GM19023 (cell line): ENCODE measurements at regions not wholly inside any gene's neighbourhood (a gene's known extent, or its start where the extent isn't known, plus 50 kb on each side); places are given as distances from the start of the nearest gene placed in this dataset.
"Not testable (repeated sequence)": the region's sequence is repeated elsewhere in the genome, so short reads cannot be mapped to it uniquely, and the experiment has no call there.

Experiments used
- ATAC-seq: cut with Tn5 transposase; IDR thresholded peaks from one replicate; pipeline ENCODE4 v1.9.1; 2021; ENCODE audit warnings: mild to moderate bottlenecking, moderate library complexity; ENCODE audit not compliant: unreplicated experiment

DNA sequence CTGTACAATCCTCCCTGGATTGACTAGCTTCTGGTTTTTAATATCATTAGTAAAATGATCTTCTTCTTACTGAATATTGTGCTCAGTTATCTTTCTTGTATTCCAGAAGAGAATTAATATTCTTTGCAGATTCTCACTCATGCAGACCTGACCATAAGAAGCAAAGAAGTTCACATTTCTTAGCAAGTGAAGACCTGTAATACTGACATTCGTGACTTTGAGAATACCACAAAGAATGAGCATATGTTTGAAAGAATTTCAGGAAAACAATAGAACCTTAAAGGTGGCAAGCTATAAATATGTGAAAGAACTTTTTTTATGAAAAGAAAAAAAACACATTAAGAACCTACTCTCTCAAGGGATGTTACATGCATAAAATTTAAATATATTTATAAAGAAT, 371.6 kb downstream of the JRKL start:
- no peak for ATAC-seq

DNA sequence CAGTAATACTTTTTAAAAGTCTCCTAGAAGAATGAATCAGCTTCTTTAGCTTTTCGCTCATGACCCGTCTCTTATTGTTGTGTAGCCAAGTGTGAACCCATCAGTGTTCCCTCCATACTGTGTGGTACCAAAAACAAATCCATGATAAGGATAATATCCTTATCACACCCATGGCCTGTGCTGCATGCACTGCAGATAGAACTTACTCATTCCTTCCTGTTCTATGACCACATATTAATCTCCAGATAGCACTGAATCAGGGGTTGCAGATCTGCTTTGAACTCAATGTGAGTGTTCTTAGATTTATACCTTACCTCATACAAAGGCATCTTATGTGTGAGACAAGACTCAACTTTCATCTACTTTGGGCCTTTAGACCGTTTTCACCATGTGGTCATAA, 373.4 kb downstream of the JRKL start:
- no peak for ATAC-seq

DNA sequence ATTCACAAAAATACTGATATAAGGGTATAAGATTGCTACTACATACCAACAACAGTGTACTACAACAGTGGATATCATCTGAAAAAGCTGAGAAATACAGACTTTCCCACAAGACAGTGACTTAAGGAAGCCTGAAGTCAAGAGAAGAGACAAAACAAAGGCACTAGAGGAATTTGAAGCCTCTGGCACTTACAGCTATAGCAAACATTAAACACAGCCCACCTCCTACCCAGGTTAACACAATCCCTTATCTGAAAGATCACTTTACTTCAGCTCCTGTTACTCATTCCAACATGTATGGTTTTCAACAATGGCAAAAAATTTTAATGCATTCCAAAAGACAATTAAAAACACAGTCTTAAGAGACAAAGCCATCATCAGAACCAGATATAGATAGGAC, 388.5 kb downstream of the JRKL start:
- ATAC-seq, result no peak

DNA sequence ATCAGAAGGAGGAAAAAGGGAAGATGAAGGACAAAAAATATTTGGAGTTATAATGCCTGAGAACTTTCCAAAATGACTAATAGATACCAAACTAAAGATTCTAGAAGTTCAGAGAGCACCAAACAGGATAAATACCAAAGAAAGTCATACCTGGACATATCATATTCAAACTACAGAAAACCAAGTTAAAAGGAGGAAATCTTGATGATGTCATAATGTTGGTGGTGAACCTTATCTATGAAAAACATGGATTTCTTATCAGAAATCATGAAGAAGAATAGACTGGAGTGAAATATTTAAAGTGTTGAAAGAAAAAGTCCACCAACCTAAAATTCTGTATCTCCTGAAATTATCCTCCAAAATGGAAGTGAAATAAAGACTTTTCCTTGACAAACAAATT, 389.2 kb downstream of the JRKL start:
- ATAC-seq, result no peak

DNA sequence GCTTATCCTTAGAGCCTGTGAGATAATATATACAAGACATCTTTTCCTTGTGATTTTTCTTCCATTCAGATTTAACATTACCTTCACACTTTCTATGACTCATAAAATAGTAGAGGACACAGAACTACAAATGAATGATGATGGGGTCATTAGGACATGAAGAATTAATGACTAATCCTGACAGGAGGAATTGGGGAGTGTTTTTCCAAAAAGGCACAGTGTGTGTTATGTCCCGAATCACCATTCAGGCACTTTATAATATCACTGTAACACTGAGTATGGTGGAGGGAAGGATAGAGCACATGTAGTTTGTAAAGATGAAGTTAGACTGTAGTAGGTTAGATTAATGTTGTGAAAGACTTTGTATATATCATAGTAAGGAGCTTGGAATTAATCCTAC, 391.3 kb downstream of the JRKL start:
- ATAC-seq, result no peak

DNA sequence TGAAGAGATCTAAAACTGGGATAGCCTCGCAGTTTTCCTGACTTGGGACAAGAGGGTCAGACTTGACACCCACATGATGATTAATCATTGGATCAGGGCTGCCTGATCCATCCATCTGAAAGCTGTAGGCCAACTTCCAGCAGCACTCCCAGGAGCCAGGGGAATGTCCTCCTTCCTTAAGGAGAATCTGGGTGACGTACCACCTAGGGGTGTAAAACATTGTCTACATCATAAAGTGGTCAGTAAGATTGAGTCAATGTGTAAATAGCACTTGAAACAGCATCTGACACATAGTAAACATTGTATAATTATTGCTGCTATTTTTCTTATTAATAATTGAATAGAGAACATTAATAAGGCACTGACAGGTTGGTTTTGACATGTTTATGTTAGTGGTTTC, 392.8 kb downstream of the JRKL start:
- no peak for ATAC-seq

DNA sequence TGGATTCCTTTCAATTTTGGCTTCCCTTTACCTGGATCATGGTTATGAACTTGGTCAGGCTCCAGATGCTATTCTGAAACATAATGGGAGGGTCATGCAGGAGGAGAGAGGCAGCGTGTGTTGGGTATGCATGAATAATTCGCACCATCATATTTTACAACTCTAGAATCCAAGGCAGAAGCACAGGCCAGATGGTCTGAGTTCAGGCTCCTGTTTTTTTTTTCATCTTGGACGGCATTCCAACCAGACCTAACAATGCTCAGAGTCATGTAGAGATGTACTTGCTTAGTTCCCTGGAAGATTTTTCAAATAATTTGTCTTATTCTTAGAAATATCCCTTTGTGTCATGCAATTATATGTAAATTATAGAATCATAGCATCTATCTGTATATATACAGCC, 393.5 kb downstream of the JRKL start:
- no peak for ATAC-seq

DNA sequence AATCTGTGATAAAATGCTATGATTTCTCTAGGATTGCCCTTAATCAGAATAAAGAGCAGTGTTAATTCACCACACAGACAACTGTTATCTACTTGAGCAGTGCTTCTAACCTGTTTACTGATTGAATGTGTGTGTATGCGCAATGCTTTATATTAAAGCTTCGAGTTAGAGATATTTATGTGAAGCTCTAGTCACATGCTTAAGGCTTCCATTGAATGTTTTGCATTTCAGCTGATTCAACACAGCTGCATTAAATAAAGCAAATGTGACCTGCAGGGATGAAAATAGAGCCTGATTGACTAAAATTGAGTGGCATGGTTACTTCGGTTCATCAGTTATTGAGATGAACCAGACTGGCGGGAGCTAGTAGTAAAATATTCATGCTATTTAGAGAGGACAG, 395.3 kb downstream of the JRKL start:
- no peak for ATAC-seq

DNA sequence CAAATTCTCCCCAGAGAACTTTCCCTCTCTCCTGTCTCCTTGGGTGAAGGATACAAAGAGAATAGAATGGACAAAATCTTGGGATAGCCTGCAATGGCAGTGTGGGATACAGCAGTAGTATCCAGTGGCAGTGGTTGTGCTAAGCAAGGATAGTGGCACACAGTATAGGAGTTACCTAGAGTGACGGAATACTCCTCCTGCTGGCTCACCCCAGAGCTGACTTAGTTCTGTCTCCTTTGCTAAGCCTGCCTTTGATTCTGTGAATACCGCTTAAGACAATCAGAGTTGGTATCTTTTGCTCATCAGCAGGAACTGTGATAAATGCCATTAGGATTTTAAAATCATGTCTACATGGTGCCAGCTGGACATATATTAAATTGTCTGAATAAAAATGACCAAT, 404.3 kb downstream of the JRKL start:
- no peak for ATAC-seq

DNA sequence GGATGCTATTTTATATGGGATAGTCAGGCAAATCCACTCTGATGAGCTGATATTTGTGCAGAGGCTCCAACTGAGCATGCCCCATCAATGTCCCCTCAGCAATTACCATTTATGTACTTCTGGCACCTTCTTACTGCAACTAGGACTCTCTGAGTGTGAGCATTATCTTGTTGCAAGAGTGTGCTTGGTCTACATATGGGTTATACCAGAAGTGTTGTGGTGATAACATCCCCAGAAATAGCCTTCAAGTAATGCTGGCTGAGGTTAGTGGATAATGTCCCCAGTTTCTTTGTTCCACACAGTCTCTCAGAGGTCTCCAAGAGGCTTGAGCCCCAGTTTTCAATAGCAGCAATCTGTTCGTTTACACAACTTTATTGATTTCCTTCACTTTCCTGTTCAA, 408.6 kb downstream of the JRKL start:
- no peak for ATAC-seq

DNA sequence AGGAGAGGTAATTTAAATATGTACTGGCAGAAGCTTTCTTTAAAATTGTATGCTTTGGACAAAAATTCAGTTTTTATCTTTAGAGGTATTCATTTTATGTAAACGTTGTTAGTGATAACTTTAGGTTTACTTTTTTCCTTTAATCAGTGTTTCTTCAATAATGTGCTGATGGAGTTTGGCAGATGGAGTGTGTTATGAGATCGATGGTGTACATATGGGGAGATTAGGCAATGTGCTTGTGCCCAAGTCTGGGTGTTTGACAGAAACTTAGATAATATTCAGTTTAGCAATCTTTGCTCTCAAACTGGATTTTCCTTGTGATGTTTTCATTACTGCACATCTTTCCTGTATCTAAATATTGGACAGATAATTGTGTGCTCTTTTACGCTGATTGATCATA, 425.4 kb downstream of the JRKL start:
- no peak for ATAC-seq

DNA sequence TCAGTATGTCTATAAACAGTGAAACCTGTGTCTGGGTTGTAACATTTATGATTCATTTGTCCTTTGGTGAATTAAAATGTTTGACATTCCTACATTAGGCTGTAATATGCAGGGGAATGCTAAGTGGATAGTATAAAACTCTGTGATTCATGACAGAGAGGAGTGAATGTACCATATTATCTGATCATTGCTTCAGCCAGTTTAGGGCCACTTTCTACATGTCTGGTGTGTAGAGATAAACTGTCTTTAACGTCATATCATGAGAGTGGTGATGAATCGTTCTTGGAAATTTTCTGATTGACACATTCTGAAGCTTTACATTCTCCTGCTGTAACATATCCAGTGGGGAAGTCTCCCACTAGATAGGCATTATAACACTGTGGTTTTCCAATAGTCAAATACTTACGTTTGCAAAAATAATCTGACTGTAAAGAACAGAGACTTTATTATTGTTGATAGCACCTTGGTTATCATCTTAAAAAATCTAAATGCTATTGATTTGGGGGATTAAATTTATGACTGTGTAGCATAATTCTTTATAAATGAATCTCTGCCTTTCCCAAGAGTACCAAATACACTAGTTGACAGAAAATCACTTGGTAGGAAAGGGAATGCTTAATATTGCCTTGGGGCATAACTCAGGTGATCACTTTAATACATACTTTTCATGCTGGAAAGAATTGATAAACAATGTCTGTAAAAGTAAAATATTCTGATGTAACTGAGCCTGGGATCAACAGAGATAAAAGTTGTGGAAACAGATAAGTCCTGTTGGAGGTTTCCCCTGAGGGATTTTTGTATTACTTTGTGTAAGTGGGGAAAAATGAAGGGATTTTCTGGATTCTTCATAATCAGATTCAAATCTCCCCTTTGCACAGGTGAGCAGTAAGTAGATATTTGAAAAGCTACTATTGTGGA, 427.9 kb downstream of the JRKL start:
- no peak for ATAC-seq

DNA sequence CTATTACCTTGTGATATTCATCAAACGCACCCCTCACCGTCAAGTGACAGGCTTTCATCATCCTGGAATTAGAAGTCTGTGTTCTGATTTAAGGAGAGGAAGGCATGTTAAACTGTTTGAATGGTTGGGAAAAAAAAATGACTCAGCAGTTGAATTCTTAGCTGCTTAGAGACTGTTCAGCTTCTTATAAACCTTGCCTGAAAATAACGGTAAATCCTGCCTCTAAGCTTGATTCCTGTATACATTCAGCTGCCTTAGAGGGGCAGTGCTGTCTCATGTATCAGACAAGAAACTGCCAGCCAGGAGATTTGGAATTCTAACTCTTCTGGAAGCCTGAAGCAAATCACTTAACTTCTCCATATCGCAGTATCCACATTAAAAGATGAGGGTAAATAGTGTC, 437.4 kb downstream of the JRKL start:
- ATAC-seq, result no peak

DNA sequence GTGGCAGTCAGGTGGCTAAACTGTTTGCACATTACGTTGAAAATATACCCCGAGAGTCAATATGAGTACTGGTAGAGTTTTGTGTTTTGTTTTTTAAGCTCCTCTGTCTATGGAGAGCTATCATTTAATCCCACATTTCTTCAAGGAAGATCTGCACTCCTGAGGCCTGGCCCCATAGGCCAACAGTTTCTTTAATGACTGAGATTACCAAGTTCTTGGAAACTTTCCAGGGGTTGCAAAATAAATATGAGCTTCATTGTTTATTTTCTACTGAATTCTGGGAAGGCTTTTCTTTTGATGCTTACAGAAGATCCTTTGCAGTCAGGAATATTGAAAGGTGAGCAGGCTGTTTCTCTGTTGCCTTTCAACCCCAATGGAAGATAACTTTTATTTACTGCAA, 452.0 kb downstream of the JRKL start:
- no peak for ATAC-seq

DNA sequence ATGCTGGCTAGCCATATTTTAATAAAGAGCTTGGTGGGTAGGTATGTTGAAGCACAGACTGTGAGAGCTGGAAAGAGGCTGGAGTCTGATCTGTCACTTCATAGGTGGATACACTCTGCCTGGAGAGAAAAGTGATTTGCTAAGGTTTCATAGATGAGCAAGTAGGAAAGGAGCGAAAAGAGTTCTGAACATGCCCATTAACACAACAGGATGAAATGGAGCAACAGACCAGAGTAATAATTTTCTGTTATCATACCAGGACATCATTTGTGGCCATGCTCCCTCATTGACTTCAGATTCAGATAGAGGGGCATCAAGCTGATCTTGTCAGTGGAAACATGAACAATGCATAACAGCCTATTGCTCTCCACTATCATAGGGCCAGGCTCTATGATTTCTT, 452.9 kb downstream of the JRKL start:
- ATAC-seq, result no peak

DNA sequence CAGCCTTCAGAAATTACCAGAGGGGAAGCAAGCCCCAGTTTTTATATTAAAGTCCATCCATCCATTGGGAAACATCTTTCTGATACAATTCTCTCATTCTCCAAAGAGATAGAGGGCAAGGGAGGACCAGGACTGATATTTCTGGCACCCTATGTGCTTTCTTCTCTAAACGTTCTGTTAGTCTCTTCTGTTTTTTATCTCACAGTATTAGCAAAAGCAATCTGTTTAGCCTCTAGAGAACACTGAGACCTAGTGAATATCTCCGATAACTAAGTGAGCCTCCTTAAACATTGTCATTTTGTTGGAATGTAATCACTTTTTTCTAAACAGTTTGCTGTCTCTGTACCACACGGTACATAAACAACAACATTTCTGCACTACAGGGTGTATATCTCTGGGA, 464.6 kb downstream of the JRKL start:
- ATAC-seq, result no peak

DNA sequence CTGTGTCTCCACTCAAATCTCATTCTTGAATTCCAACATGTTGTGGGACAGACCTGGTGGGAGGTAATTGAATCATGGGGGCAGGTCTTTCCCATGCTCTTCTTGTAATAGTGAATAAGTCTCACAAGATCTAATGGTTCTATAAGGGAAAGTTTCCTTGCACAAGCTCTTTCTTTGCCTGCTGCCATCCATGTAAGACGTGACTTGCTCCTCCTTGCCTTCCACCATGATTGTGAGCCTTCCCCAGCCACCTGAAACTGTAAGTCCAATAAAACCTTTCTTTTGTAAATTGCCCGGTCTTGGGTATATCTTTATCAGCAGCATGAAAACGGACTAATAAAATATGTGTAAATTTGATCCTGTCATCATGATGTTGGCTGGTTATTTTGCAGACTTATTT, 471.9 kb downstream of the JRKL start:
- ATAC-seq, result not testable (repeated sequence)

DNA sequence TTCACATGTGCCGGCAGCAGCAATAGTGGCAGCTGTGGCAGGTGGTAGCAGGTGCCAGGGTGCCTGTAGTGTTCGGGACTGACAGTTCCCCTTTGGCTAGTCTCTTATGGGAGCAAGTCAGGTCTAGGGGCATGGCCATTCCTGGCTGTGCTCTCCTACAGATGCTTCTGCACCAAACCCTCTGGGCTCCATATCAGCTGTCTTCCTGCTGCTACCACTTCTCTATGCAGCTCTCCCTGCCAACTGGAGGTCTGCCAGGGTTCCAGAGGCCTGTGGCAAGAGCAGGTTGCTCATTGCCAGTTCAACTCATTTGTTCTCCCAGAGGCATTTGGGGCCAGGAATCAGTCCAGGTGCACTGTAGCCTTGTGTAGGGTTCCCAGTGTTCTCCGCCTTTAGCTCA, 473.7 kb downstream of the JRKL start:
- ATAC-seq, result no peak

DNA sequence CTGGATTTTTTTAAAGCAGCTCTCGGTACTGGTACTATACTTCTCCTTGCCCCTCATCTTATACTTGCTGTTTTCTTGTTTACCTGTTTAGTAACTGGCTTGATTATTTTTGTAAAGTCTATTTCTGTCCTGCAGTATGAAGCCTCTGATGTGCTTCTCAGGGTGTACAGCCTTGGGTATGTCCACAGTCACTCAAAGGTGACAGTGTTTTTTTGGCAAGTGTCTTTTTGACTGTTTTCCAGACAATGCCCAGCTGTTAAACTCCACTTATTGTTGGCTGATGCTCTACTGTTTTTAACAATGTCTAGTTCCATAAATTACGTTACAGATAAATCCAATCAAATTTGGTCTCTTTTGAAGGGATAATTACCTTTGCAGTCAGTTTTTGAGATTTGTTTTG, 475.2 kb downstream of the JRKL start:
- ATAC-seq, result no peak

DNA sequence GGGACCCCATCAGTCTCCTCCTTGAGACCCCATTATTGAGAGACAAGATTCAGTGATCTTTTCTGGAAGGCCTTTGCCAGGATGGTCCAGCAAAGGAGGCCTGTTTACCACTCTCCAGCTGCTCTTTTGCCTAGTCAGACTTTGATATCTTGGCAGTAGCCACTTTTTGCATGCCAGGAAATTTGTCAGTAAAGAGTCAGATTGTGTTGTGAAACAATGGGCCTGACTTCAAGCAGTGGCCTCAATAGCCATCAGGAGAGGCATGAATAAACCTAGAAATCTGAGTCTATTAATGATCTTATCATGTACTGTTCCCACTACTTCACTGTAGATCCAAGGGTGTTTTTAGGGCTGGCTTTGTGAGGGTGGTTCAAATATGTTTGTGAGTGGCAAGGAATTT, 479.4 kb downstream of the JRKL start:
- no peak for ATAC-seq

DNA sequence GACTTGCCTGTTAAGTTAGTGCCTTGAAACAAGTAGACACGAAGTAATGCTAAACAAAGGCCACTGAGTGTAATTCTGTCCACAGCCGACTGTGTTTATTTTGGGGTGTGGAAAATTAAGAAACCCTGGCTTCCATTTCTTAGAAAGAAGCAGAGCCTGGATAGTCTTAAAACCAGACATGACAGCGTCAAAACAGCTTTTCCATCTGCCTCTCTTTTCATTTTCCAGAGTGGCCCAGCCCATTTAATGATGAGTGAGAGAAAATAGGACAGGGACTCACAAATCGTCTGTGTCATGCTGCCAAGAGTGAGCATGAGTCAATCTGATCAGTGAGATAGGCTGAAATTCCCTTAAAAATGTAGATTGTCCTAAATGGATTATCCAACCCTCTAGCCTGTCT, 485.9 kb downstream of the JRKL start:
- ATAC-seq, result no peak

DNA sequence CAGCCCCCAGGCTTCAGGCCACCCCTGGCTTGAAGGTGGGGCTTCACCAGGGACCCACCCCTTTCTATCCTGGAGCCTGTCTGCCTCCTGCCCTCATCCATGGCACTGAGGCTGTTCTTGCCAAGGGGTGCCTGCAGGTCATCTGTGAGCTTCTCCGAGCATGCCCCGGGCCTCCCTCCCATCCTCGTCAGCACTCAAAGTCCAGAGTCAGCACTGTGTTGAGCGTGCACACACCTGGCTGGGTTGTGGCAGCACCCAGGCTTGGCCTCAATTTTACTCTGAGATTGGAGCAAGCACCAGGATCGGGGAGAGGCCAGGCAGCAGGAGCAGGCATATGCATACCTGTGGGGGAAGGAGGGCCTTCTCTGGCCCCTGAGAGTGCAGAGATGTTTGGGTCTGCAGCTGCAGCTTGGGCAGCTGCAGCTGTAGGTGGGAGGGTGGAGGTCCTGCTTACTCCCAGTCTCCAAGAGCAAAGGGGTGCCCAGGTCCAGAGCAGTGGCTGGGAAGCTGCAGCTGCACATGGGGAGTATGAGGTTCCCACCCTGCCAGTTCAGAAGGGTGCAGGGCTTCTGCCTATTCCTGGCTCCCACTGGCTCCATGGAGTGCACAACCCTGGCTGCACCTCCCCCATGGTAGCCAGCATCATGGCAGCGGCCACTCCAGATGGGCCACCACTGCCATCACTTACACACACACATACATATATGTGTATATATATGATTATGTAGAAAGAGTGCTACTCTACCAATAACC, 488.7 kb downstream of the JRKL start:
- ATAC-seq, result no peak
